HFF-Myc (cell line): ENCODE measurements at regions not wholly inside any gene's neighbourhood (a gene's known extent, or its start where the extent isn't known, plus 50 kb on each side); places are given as distances from the start of the nearest gene placed in this dataset.
"Not testable (repeated sequence)": the region's sequence is repeated elsewhere in the genome, so short reads cannot be mapped to it uniquely, and the experiment has no call there.

Experiments
- DNase-seq: peaks from one replicate; pipeline ENCODE4 v3.0.0-alpha.2; 2011; ENCODE audit warnings: low read depth; ENCODE audit errors: extremely low read depth
- H3K4me3 ChIP-seq: replicated peaks from 2 replicates; pipeline ENCODE4 v1.5.1; 2011; ENCODE audit warnings: low read depth, mild to moderate bottlenecking, control low read depth, low read length
- CTCF ChIP-seq: IDR thresholded peaks from 2 replicates; pipeline ENCODE4 v1.5.1; 2012; ENCODE audit warnings: mild to moderate bottlenecking, low read depth, low read length, control low read depth; ENCODE audit errors: missing control alignments

DNA sequence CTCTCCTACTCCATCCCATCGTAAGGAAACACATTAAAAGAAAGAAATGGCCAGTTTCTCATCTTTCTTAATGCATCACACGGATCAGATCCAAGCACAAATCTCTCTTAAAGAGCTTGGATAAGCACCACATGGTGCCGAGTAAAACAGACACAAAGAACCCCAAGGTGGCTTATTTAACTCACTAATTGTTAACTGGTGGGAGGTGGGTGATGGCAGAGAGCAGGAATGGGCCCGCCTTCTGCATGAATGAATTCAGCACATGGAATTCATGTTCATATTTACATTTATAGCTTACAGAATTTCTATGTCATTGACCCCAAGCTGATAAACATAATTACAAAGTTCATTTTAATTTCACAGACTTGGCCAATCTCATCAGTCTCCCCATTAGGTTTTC, 89.9 kb downstream of the MZT1 start:
- DNase-seq, result no peak
- H3K4me3 ChIP-seq, result no peak overlapping the region
- no peak for TF ChIP-seq CTCF

- no peak overlapping the region for H3K4me3 ChIP-seq
- DNase-seq, result no peak
- no peak for TF ChIP-seq CTCF
These were observed 92.6 kb downstream of the MZT1 start for GRCh38 chr13:72634859-72635258.

DNA sequence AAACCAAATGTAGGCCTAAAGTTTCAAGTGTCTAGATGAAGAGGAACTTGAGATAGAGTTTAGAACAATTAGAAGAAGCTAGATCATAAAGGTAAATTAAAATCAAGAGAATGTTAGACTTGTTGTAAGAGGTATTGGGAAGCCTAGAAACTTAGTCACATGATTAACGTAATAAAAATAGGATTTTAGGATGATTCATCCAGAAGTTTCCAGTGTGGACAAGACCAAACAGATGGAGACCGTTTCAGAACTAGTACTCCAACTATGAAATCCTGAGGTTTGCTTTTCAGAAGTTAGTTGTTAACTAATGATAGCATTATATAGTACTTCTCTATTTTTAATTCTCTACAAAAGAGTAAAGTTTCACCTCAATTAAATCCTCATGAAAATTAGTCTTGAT, 104.9 kb downstream of the MZT1 start:
- H3K4me3 ChIP-seq, result no peak overlapping the region
- no peak for TF ChIP-seq CTCF
- DNase-seq, result no peak

DNA sequence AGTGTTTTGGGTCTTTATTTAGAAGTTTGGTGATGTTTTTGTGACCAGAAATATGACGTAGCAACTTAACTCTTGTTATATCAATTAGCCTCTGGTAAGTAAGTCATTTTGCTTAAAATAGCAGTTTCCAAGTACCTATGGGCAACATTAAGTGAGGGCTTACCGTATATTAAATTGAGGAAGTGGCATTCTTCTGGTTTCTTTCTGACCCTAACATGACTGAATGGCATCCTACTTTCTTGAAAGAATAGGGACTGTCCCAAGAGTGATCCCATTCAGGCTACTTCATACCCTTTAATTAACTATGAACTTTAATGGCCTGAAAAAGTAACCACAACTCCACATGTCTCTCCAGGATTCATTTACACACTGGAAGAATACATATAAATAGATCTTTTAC, 106.6 kb downstream of the MZT1 start:
- DNase-seq, result no peak
- no peak overlapping the region for H3K4me3 ChIP-seq
- TF ChIP-seq CTCF, result no peak

- no peak for TF ChIP-seq CTCF
- no peak for DNase-seq
- H3K4me3 ChIP-seq, result no peak overlapping the region
These were observed 109.5 kb downstream of the MZT1 start for GRCh38 chr13:72617951-72618350.

DNA sequence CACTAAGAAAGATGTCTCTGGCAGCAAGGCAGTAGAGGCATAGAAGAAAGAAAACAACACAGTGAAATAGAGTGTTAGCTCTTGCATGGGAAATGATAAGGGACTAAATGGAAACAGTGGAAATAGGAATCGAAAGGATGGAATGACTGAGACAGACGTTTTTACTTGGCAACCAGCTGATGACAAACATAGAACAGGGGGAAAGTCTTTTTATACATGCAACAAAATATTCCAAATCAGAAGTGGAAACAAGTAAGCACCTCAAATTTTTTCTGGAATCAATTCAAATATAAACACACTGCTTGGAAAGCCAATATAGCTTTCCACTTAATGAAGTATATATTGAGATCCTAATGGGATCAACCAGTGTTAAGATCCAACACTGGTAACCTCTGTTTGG, 110.2 kb downstream of the MZT1 start:
- no peak overlapping the region for H3K4me3 ChIP-seq
- no peak for DNase-seq
- no peak for TF ChIP-seq CTCF

GRCh38 chr13:72610251-72610891, 117.1 kb downstream of the MZT1 start:
- not testable (repeated sequence) for H3K4me3 ChIP-seq, DNase-seq
